ENCODE measurements at regions not wholly inside any gene's neighbourhood (a gene's known extent, or its start where the extent isn't known, plus 50 kb on each side); places are given as distances from the start of the nearest gene placed in this dataset.

- DNase-seq, result no peak
Measured at GRCh38 chr19:30083125-30083681, 141.2 kb downstream of the URI1 start.

GRCh38 chr19:30083701-30084156, 141.7 kb downstream of the URI1 start:
- no peak for DNase-seq

GRCh38 chr19:30084390-30084819, 142.4 kb downstream of the URI1 start:
- DNase-seq, result no peak

- DNase-seq, result no peak
Measured at GRCh38 chr19:30085394-30085793, 143.4 kb downstream of the URI1 start.

- DNase-seq, result no peak
Measured at GRCh38 chr19:30086220-30086619, 144.2 kb downstream of the URI1 start.

GRCh38 chr19:30086916-30087315, 144.9 kb downstream of the URI1 start:
- DNase-seq, result no peak

GRCh38 chr19:30087381-30088138, 145.5 kb downstream of the URI1 start:
- no peak for DNase-seq

GRCh38 chr19:30088567-30088966, 146.5 kb downstream of the URI1 start:
- DNase-seq, result no peak

GRCh38 chr19:30089086-30089665, 147.1 kb downstream of the URI1 start:
- DNase-seq, result no peak

GRCh38 chr19:30090476-30090875, 148.4 kb downstream of the URI1 start:
- no peak for DNase-seq

- no peak for DNase-seq
Measured at GRCh38 chr19:30090963-30091362, 148.9 kb downstream of the URI1 start.

- no peak for DNase-seq
Measured at GRCh38 chr19:30091456-30091855, 149.4 kb downstream of the URI1 start.

GRCh38 chr19:30091856-30092255, 149.8 kb downstream of the URI1 start:
- DNase-seq, result no peak

GRCh38 chr19:30092721-30093569, 150.9 kb downstream of the URI1 start:
- no peak for DNase-seq

GRCh38 chr19:30093966-30094755, 152.1 kb downstream of the URI1 start:
- DNase-seq, result no peak

GRCh38 chr19:30094756-30095140, 152.7 kb downstream of the URI1 start:
- no peak for DNase-seq

- DNase-seq, result no peak
Measured at GRCh38 chr19:30095171-30095570, 153.1 kb downstream of the URI1 start.

- no peak for DNase-seq
Measured at GRCh38 chr19:30096596-30097370, 154.7 kb downstream of the URI1 start.

GRCh38 chr19:30097746-30098280, 155.8 kb downstream of the URI1 start:
- DNase-seq, result no peak

- no peak for DNase-seq
Measured at GRCh38 chr19:30102239-30102638, 160.2 kb downstream of the URI1 start.

GRCh38 chr19:30102666-30103065, 160.6 kb downstream of the URI1 start:
- DNase-seq, result no peak

Measured in Kasumi-1 (cell line).